Mammary epithelial cell (primary cell): ENCODE measurements at regions not wholly inside any gene's neighbourhood (a gene's known extent, or its start where the extent isn't known, plus 50 kb on each side); places are given as distances from the start of the nearest gene placed in this dataset.

ENCODE experiments used
- EZH2 ChIP-seq: IDR thresholded peaks from 2 replicates; pipeline ENCODE4 v1.6.1; 2012; ENCODE audit warnings: low read length, inconsistent platforms, borderline replicate concordance
- TF ChIP-seq, protein P1 (sequence below), 2 donors: IDR thresholded peaks in 1 of 2; conservative IDR thresholded peaks in 1 of 2; 2 replicates each; pipeline ENCODE4 v1.5.1; 2011 to 2012; ENCODE audit warnings: inconsistent platforms in 2 of 2, low read length in 2 of 2, mild to moderate bottlenecking in 2 of 2, control low read depth in 1 of 2, low read depth in 1 of 2; ENCODE audit not compliant: insufficient read depth in 1 of 2; ENCODE audit errors: extremely low read depth in 1 of 2

DNA sequence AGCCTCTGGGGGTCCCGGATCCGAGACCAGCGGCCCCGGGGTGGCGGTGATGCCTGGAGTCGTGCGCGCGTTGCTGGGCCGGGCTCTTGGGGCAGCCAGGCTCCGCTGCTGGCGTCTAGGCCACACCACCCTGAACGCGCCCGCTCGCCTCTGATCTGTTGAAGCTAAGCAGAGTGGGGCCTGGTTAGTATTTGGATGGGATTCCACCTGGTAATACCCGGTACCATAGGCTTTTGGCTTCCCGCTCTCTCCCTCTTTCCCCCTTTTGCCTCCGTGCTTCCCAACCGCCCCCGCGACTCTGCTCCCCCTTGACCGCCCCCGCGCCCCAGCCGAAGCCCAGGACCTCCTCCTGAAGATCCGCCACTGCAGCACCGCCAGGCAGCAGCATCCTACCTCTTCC is 1383.5 kb upstream of the DEFB115 start:
- TF ChIP-seq EZH2 = no peak
- TF ChIP-seq, protein P1, sequence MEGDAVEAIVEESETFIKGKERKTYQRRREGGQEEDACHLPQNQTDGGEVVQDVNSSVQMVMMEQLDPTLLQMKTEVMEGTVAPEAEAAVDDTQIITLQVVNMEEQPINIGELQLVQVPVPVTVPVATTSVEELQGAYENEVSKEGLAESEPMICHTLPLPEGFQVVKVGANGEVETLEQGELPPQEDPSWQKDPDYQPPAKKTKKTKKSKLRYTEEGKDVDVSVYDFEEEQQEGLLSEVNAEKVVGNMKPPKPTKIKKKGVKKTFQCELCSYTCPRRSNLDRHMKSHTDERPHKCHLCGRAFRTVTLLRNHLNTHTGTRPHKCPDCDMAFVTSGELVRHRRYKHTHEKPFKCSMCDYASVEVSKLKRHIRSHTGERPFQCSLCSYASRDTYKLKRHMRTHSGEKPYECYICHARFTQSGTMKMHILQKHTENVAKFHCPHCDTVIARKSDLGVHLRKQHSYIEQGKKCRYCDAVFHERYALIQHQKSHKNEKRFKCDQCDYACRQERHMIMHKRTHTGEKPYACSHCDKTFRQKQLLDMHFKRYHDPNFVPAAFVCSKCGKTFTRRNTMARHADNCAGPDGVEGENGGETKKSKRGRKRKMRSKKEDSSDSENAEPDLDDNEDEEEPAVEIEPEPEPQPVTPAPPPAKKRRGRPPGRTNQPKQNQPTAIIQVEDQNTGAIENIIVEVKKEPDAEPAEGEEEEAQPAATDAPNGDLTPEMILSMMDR (conservative IDR thresholded peaks at IDR 0.05 in 1 of 2, IDR thresholded peaks at IDR 0.05 in 1 of 2; ENCODE audit: extremely low read depth in 1 of 2, insufficient read depth in 1 of 2, low read depth in 1 of 2, low read length in 2 of 2) = no peak
